SK-N-SH (cell line): ENCODE measurements at regions not wholly inside any gene's neighbourhood (a gene's known extent, or its start where the extent isn't known, plus 50 kb on each side); places are given as distances from the start of the nearest gene placed in this dataset.

Source experiments
- CTCF ChIA-PET: fragments of 300-600, 350-600 bp; formaldehyde crosslinking; extraction: SDS; loops from one replicate; lab custom pipeline; 2021; lab: Yijun Ruan, JAX
- POLR2A ChIA-PET: fragments of 350-600 bp; sonication (Branson Sonifier 250); formaldehyde crosslinking; extraction: SDS; loops from one replicate; lab custom pipeline; 2020; ENCODE audit warnings: antibody characterized with exemption, inconsistent platforms; lab: Yijun Ruan, JAX
- DNase-seq: peaks from one replicate; pipeline ENCODE4 v3.0.0; 2012
- H2AFZ ChIP-seq: fragments of 200-600 bp; sonication (generic); 2 replicates; pipeline ENCODE4 v1.8.1; 2016; ENCODE audit warnings: antibody characterized with exemption, mild to moderate bottlenecking, low read depth
- H3F3A ChIP-seq: fragments of 200-600 bp; sonication (generic); replicated peaks from 2 replicates; pipeline ENCODE3; 2016; ENCODE audit warnings: antibody characterized with exemption, mild to moderate bottlenecking; ENCODE audit not compliant: insufficient read depth
- H3K27ac ChIP-seq, 2 experiments: fragments of 200-500 bp in 1 of 2; fragments of 200-600 bp in 1 of 2; sonication (Bioruptor generic) in 1 of 2; sonication (generic), shearing (Covaris generic) in 1 of 2; 2 replicates each; pipeline versions ENCODE4 v1.5.1 to v1.6.1; 2014 to 2016; ENCODE audit warnings: low read depth in 2 of 2, inconsistent platforms in 1 of 2, low read length in 1 of 2, mild to moderate bottlenecking in 1 of 2, mixed read lengths in 1 of 2
- H3K27me3 ChIP-seq: fragments of 200-600 bp; sonication (generic), shearing (Covaris generic); 2 replicates; pipeline ENCODE4 v1.6.1; 2016; ENCODE audit warnings: mixed run types; ENCODE audit not compliant: insufficient read depth
- H3K36me3 ChIP-seq, 2 experiments: fragments of 200-500 bp in 1 of 2; fragments of 200-600 bp in 1 of 2; sonication (Bioruptor generic) in 1 of 2; sonication (generic) in 1 of 2; replicated peaks in 1 of 2; 2 replicates each; pipeline versions ENCODE3 to v1.5.1; 2014 to 2016; ENCODE audit warnings: low read length in 1 of 2, mild to moderate bottlenecking in 1 of 2; ENCODE audit not compliant: insufficient read depth in 2 of 2, control insufficient read depth in 1 of 2
- H3K4me1 ChIP-seq, 2 experiments: fragments of 200-500 bp in 1 of 2; fragments of 200-600 bp in 1 of 2; sonication (Bioruptor generic) in 1 of 2; sonication (generic), shearing (Covaris generic) in 1 of 2; 2 replicates each; pipeline versions ENCODE4 v1.5.1 to v1.6.1; 2014 to 2016; ENCODE audit warnings: low read depth in 1 of 2, low read length in 1 of 2, mixed run types in 1 of 2; ENCODE audit not compliant: insufficient read depth in 2 of 2, control insufficient read depth in 1 of 2
- H3K4me2 ChIP-seq: fragments of 200-600 bp; sonication (generic), shearing (Covaris generic); 2 replicates; pipeline ENCODE4 v1.6.1; 2017; ENCODE audit warnings: mixed run types
- H3K4me3 ChIP-seq, 2 experiments: fragments of 200-500 bp in 1 of 2; fragments of 200-600 bp in 1 of 2; sonication (Bioruptor generic) in 1 of 2; sonication (generic), shearing (Covaris generic) in 1 of 2; 2 replicates each; pipeline versions ENCODE4 v1.5.1 to v1.8.1; 2014 to 2016; ENCODE audit warnings: low read depth in 2 of 2, inconsistent platforms in 1 of 2, low read length in 1 of 2, mild to moderate bottlenecking in 1 of 2, mixed read lengths in 1 of 2, moderate library complexity in 1 of 2
- H3K79me2 ChIP-seq: fragments of 200-600 bp; sonication (generic); 2 replicates; pipeline ENCODE4 v1.8.1; 2017; ENCODE audit warnings: mild to moderate bottlenecking; ENCODE audit not compliant: insufficient read depth
- H3K9ac ChIP-seq: fragments of 200-600 bp; sonication (generic); 2 replicates; pipeline ENCODE4 v1.6.1; 2017; ENCODE audit warnings: mixed run types
- H3K9me2 ChIP-seq: fragments of 200-600 bp; sonication (generic); 2 replicates; pipeline ENCODE4 v1.6.1; 2017; ENCODE audit warnings: mixed run types
- H3K9me3 ChIP-seq: fragments of 200-600 bp; sonication (generic); 2 replicates; pipeline ENCODE4 v1.6.1; 2017; ENCODE audit warnings: mixed run types, mild to moderate bottlenecking, moderate library complexity
- H4K20me1 ChIP-seq: fragments of 200-600 bp; sonication (generic); 2 replicates; pipeline ENCODE4 v1.6.1; 2017; ENCODE audit warnings: mild to moderate bottlenecking, mixed run types; ENCODE audit not compliant: insufficient read depth
- CTCF ChIP-seq: fragments of 200-600 bp; sonication (generic); IDR thresholded peaks from 2 replicates; pipeline ENCODE4 v1.6.1; 2017; ENCODE audit warnings: antibody characterized with exemption, mild to moderate bottlenecking, moderate library complexity
- ELF1 ChIP-seq: IDR thresholded peaks from 2 replicates; pipeline ENCODE4 v1.4.0; 2012
- FOSL2 ChIP-seq: IDR thresholded peaks from 2 replicates; pipeline ENCODE4 v1.4.0; 2012; ENCODE audit warnings: low read depth, mild to moderate bottlenecking, moderate library complexity, borderline replicate concordance
- FOXJ3 ChIP-seq: sonication (generic); formaldehyde crosslinking; IDR thresholded peaks from 2 replicates; pipeline ENCODE4 v1.5.1; 2020; ENCODE audit warnings: mild to moderate bottlenecking, missing genetic modification reagents
- GABPA ChIP-seq: IDR thresholded peaks from 2 replicates; pipeline ENCODE4 v1.4.0; 2012; ENCODE audit warnings: low read depth, mild to moderate bottlenecking
- GATA2 ChIP-seq: sonication (generic); formaldehyde crosslinking; IDR thresholded peaks from 2 replicates; pipeline ENCODE4 v1.5.0; 2020; ENCODE audit warnings: mild to moderate bottlenecking, missing genetic modification reagents
- NRF1 ChIP-seq: IDR thresholded peaks from 2 replicates; pipeline ENCODE4 v1.6.1; 2012; ENCODE audit warnings: low read depth, mild to moderate bottlenecking, low read length
- PBX3 ChIP-seq: IDR thresholded peaks from 2 replicates; pipeline ENCODE4; 2012
- POLR2AphosphoS5 ChIP-seq: IDR thresholded peaks from 2 replicates; pipeline ENCODE4 v1.6.1; 2012; ENCODE audit warnings: low read depth, low read length
- RCOR1 ChIP-seq: fragments of 150-350 bp; IDR thresholded peaks from 2 replicates; pipeline ENCODE4 v1.6.1; 2017; ENCODE audit warnings: antibody characterized with exemption, low read length
- RFX5 ChIP-seq: IDR thresholded peaks from 2 replicates; pipeline ENCODE4 v1.6.1; 2012; ENCODE audit warnings: mild to moderate bottlenecking, improper control_type of control experiment, low read length
- RXRA ChIP-seq: IDR thresholded peaks from 2 replicates; pipeline ENCODE4 v1.4.0; 2012; ENCODE audit warnings: low read depth, mild to moderate bottlenecking, borderline replicate concordance
- SIN3A ChIP-seq: IDR thresholded peaks from 2 replicates; pipeline ENCODE4 v1.6.1; 2012; ENCODE audit warnings: low read depth, mild to moderate bottlenecking, low read length, moderate library complexity, borderline replicate concordance
- SMC3 ChIP-seq: IDR thresholded peaks from 2 replicates; pipeline ENCODE4 v1.6.1; 2012; ENCODE audit warnings: low read depth, low read length, improper control_type of control experiment
- TAF1 ChIP-seq: IDR thresholded peaks from 2 replicates; pipeline ENCODE4 v1.6.1; 2012; ENCODE audit warnings: low read depth, mild to moderate bottlenecking, low read length, moderate library complexity, borderline replicate concordance
- TCF12 ChIP-seq: IDR thresholded peaks from 2 replicates; pipeline ENCODE4 v1.4.0; 2012
- YY1 ChIP-seq: IDR thresholded peaks from 2 replicates; pipeline ENCODE4 v1.4.0; 2012; ENCODE audit warnings: low read depth, mild to moderate bottlenecking
- ZBTB33 ChIP-seq: IDR thresholded peaks from 2 replicates; pipeline ENCODE4 v1.4.0; 2012; ENCODE audit warnings: low read depth, borderline replicate concordance
- WGBS: methylation state at CpG from one replicate; pipeline ENCODE4 v1.1.6; 2017; ENCODE audit warnings: low lambda C conversion rate; 5-methylcytosine and 5-hydroxymethylcytosine counted together
- TF ChIP-seq, protein P1 (sequence below): fragments of 150-350 bp; IDR thresholded peaks from 2 replicates; pipeline ENCODE4 v1.6.1; 2016; ENCODE audit warnings: mild to moderate bottlenecking, low read depth, low read length

DNA sequence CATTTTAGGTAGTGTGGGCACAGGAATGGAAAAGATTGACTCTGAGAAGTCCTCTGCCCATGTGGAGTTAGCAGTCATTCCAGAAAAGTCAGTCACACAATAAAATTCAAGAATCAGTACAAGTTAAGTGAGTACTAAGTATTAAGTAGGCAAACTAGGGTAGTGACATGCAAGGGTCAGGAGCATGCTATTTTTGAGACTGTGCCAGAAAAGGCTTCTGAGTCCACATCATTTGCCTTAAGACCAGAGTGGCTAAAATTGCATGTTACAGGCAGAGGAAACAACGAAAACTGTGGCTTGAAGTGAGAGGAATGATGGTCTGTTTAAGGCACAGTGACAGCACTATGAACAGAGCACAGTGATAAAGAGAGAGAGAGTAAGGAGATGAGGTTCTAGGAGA is 108.9 kb downstream of the SLC6A15 start:
- Histone ChIP-seq H2AFZ (no peak overlapping the region), H3K9me3 (no peaks in the 10 kb centered on the region), H3K4me2 (no peak overlapping the region), H3K27ac (no peak overlapping the region), H3K27me3 (no peaks in the 10 kb centered on the region), H3K9ac (no peak overlapping the region), H3K4me3 (no peak overlapping the region), H3K79me2 (no peaks in the 10 kb centered on the region), H3F3A (peaks cover 7% of the 10 kb centered on the region), H4K20me1 (no peaks in the 10 kb centered on the region), H3K36me3 (no peaks in the 10 kb centered on the region), H3K4me1 (no peaks in the 10 kb centered on the region), H3K9me2 (no peaks in the 10 kb centered on the region)
- TF ChIP-seq TCF12 (no peak), ELF1 (no peak), RXRA (no peak), SMC3 (no peak), GABPA (no peak), FOSL2 (no peak), NRF1 (no peak), YY1 (no peak), TAF1 (no peak), POLR2AphosphoS5 (no peak), CTCF (no peak), ZBTB33 (no peak)
- 59% methylated on average over 1 of the region's 1 CpG for WGBS
- ChIA-PET CTCF (no interaction called here), POLR2A (no interaction called here)
- no peak for DNase-seq

GRCh38 chr12:84802161-84802560 is 110.4 kb downstream of the SLC6A15 start:
- ChIA-PET POLR2A (no interaction called here), CTCF (interaction anchor here (1.0 to 1.4 kb wide), 2 partner anchors 55 to 227 kb away, joined by 3 read pairs; no protein-coding TSS in a partner anchor)
- no peak for TF ChIP-seq RFX5
- TF ChIP-seq, protein P1, sequence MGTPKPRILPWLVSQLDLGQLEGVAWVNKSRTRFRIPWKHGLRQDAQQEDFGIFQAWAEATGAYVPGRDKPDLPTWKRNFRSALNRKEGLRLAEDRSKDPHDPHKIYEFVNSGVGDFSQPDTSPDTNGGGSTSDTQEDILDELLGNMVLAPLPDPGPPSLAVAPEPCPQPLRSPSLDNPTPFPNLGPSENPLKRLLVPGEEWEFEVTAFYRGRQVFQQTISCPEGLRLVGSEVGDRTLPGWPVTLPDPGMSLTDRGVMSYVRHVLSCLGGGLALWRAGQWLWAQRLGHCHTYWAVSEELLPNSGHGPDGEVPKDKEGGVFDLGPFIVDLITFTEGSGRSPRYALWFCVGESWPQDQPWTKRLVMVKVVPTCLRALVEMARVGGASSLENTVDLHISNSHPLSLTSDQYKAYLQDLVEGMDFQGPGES = no peak
- no peak for TF ChIP-seq TCF12
- no peak for TF ChIP-seq PBX3
- TF ChIP-seq GATA2 (CRISPR knock-in tag) = no peak
- TF ChIP-seq TAF1 = no peak
- TF ChIP-seq ZBTB33 = no peak
- TF ChIP-seq NRF1 = no peak
- TF ChIP-seq CTCF = no peak
- TF ChIP-seq RCOR1 = no peak
- TF ChIP-seq SIN3A = no peak
- no peak for TF ChIP-seq FOXJ3 (CRISPR knock-in tag)

More at GRCh38 chr12:84802161-84802560, 110.4 kb downstream of the SLC6A15 start:
- Histone ChIP-seq H3K9ac (no peak overlapping the region), H3K27ac (no peak overlapping the region), H3K4me3 (no peak overlapping the region), H3K9me3 (no peaks in the 10 kb centered on the region), H2AFZ (no peak overlapping the region), H3K27me3 (no peaks in the 10 kb centered on the region), H3K36me3 (no peaks in the 10 kb centered on the region), H4K20me1 (no peaks in the 10 kb centered on the region), H3F3A (peaks cover 7% of the 10 kb centered on the region), H3K79me2 (no peaks in the 10 kb centered on the region), H3K4me2 (no peak overlapping the region), H3K4me1 (no peaks in the 10 kb centered on the region), H3K9me2 (no peaks in the 10 kb centered on the region)
- no peak for DNase-seq
